ENCODE measurements at regions not wholly inside any gene's neighbourhood (a gene's known extent, or its start where the extent isn't known, plus 50 kb on each side); places are given as distances from the start of the nearest gene placed in this dataset.

DNA sequence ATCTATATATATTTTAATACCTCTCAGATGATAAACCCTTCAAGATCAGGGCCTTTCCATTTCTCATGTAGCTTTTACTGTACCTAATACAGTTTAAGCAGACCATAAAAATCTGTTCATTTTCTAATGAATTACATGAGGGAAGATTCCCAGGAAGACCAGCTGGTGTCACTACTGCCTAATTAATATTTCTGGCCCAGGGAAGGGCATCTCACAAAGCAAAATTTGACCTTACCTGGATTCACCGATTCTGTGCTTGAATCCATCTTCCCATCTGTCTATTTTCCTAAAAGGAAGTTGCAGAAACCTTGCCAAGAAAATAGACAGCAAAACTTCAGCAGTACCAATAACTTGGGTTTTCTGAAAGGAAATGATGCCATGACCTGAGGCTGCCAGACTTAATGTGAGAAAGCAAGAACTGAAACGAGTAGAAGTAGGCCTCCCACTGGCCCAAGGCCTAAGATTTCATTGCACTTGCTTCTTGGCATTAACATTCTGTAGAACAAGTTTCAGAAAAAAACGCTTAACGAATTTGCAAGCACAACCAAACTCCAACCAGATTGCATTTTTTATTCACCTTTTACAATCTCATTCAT is 83.0 kb upstream of the GLIS3 start:
- TF ChIP-seq, protein P1, sequence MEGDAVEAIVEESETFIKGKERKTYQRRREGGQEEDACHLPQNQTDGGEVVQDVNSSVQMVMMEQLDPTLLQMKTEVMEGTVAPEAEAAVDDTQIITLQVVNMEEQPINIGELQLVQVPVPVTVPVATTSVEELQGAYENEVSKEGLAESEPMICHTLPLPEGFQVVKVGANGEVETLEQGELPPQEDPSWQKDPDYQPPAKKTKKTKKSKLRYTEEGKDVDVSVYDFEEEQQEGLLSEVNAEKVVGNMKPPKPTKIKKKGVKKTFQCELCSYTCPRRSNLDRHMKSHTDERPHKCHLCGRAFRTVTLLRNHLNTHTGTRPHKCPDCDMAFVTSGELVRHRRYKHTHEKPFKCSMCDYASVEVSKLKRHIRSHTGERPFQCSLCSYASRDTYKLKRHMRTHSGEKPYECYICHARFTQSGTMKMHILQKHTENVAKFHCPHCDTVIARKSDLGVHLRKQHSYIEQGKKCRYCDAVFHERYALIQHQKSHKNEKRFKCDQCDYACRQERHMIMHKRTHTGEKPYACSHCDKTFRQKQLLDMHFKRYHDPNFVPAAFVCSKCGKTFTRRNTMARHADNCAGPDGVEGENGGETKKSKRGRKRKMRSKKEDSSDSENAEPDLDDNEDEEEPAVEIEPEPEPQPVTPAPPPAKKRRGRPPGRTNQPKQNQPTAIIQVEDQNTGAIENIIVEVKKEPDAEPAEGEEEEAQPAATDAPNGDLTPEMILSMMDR (IDR thresholded peaks at IDR 0.05), result peak; percentile 70
- no peak for TF ChIP-seq POLR2A (IDR thresholded peaks at IDR 0.05; ENCODE audit: low read length)
- TF ChIP-seq, protein P2, sequence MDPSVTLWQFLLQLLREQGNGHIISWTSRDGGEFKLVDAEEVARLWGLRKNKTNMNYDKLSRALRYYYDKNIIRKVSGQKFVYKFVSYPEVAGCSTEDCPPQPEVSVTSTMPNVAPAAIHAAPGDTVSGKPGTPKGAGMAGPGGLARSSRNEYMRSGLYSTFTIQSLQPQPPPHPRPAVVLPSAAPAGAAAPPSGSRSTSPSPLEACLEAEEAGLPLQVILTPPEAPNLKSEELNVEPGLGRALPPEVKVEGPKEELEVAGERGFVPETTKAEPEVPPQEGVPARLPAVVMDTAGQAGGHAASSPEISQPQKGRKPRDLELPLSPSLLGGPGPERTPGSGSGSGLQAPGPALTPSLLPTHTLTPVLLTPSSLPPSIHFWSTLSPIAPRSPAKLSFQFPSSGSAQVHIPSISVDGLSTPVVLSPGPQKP (IDR thresholded peaks at IDR 0.05; ENCODE audit: low read depth, low read length), result no peak
- no peak for TF ChIP-seq RFX5 (IDR thresholded peaks at IDR 0.05)
- TF ChIP-seq MYC (IDR thresholded peaks at IDR 0.05; ENCODE audit: borderline replicate concordance, low read length), result no peak
- TF ChIP-seq SREBF2 (IDR thresholded peaks at IDR 0.05), result no peak
- TF ChIP-seq, protein P3, sequence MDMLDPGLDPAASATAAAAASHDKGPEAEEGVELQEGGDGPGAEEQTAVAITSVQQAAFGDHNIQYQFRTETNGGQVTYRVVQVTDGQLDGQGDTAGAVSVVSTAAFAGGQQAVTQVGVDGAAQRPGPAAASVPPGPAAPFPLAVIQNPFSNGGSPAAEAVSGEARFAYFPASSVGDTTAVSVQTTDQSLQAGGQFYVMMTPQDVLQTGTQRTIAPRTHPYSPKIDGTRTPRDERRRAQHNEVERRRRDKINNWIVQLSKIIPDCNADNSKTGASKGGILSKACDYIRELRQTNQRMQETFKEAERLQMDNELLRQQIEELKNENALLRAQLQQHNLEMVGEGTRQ (IDR thresholded peaks at IDR 0.05), result no peak
- no peak for TF ChIP-seq HOXB13 (CRISPR knock-in tag; IDR thresholded peaks at IDR 0.05; ENCODE audit: low read depth)
- TF ChIP-seq MAFK (IDR thresholded peaks at IDR 0.05; ENCODE audit: partially characterized antibody), result no peak
